Natural killer cell (primary cell): ENCODE measurements at regions not wholly inside any gene's neighbourhood (a gene's known extent, or its start where the extent isn't known, plus 50 kb on each side); places are given as distances from the start of the nearest gene placed in this dataset.

ENCODE experiments used
- ATAC-seq, 3 donors: fragments of 150-1000 bp in 2 of 3; fragments of 200-7000 bp in 1 of 3; cut with Tn5 transposase; 1 replicate in 1 of 3; 2 replicates in 2 of 3; pipeline ENCODE4 v1.10.0; 2021; ENCODE audit warnings: mild to moderate bottlenecking in 2 of 3, moderate library complexity in 2 of 3
- DNase-seq, 2 donors: peaks; one replicate each; pipeline versions ENCODE4 v3.0.0 to v3.0.0-alpha.2; 2013 to 2021; ENCODE audit warnings: mixed read lengths in 1 of 2
- H3K27ac ChIP-seq: one replicate; pipeline ENCODE4 v1.5.1; 2013; ENCODE audit warnings: mild to moderate bottlenecking, low read length
- H3K27me3 ChIP-seq: one replicate; pipeline ENCODE4 v1.6.1; 2013; ENCODE audit warnings: low read length; ENCODE audit not compliant: control insufficient read depth, insufficient read depth
- H3K36me3 ChIP-seq: one replicate; pipeline ENCODE4 v1.6.1; 2013; ENCODE audit warnings: low read length; ENCODE audit not compliant: control insufficient read depth, insufficient read depth
- H3K4me1 ChIP-seq: one replicate; pipeline ENCODE4 v1.6.1; 2013; ENCODE audit warnings: low read length; ENCODE audit not compliant: control insufficient read depth, insufficient read depth
- H3K4me3 ChIP-seq: one replicate; pipeline ENCODE4 v1.5.1; 2013; ENCODE audit warnings: low read length
- H3K9me3 ChIP-seq: one replicate; pipeline ENCODE4 v1.6.1; 2013; ENCODE audit warnings: low read length; ENCODE audit not compliant: control insufficient read depth, insufficient read depth
- H3K27ac Mint-ChIP-seq, 2 donors: one replicate each; pipeline ENCODE4 v1.8.0; 2022; ENCODE audit warnings: mild to moderate bottlenecking in 2 of 2, mixed read lengths in 2 of 2, moderate library complexity in 1 of 2
- H3K27me3 Mint-ChIP-seq, 2 donors: one replicate each; pipeline ENCODE4 v1.8.0; 2022; ENCODE audit warnings: low read depth in 2 of 2, mixed read lengths in 2 of 2
- H3K36me3 Mint-ChIP-seq: one replicate; pipeline ENCODE4 v1.8.0; 2022; ENCODE audit warnings: mixed read lengths
- H3K4me1 Mint-ChIP-seq, 2 donors: one replicate each; pipeline ENCODE4 v1.8.0; 2022; ENCODE audit warnings: mixed read lengths in 2 of 2
- H3K4me3 Mint-ChIP-seq: one replicate; pipeline ENCODE4 v1.8.0; 2022; ENCODE audit warnings: mild to moderate bottlenecking, moderate library complexity, mixed read lengths
- H3K9me3 Mint-ChIP-seq, 2 donors: one replicate each; pipeline ENCODE4 v1.8.0; 2022; ENCODE audit warnings: mixed read lengths in 2 of 2
- CTCF ChIP-seq: fragments of 200-600 bp; IDR thresholded peaks from one replicate; pipeline ENCODE4 v1.8.0; 2022; ENCODE audit warnings: antibody characterized with exemption
- WGBS: methylation state at CpG from one replicate; pipeline ENCODE4 v1.1.7; 2013; ENCODE audit warnings: missing lambda C conversion rate; ENCODE audit not compliant: insufficient coverage; 5-methylcytosine and 5-hydroxymethylcytosine counted together
- intact Hi-C: fragments of 100-400 bp; cut with micrococcal nuclease; formaldehyde crosslinking; loops from one replicate; pipeline ENCODE4 v1.14.2; 2022

- Mint-ChIP-seq H3K27ac (no peak overlapping the region), H3K27me3 (peaks cover 6 to 8% of the 10 kb centered on the region in 2 donors), H3K4me1 (peaks cover 0 to 7% of the 10 kb centered on the region in 2 donors), H3K9me3 (no peaks in the 10 kb centered on the region), H3K4me3 (no peak overlapping the region), H3K36me3 (no peaks in the 10 kb centered on the region)
- TF ChIP-seq CTCF = no peak
- Histone ChIP-seq H3K4me3 (no peak overlapping the region), H3K27me3 (peaks cover 3% of the 10 kb centered on the region), H3K4me1 (peaks cover 5% of the 10 kb centered on the region), H3K27ac (no peak overlapping the region), H3K36me3 (no peaks in the 10 kb centered on the region), H3K9me3 (peaks cover 6% of the 10 kb centered on the region)
- WGBS = 95% methylated on average over 10 of the region's 11 CpGs
- ATAC-seq (no peak), DNase-seq (no peak)
- intact Hi-C loops = loop anchor here (5.0 kb wide), 1 partner anchor 330 kb away; no protein-coding TSS in a partner anchor
These were observed 109.6 kb downstream of the SIK1 start for GRCh38 chr21:43317254-43317748.

- H3K27me3 ChIP-seq = peaks cover 3% of the 10 kb centered on the region
- intact Hi-C loops = loop anchor here (5.0 kb wide), 1 partner anchor 331 kb away; no protein-coding TSS in a partner anchor
- peaks cover 0 to 7% of the 10 kb centered on the region in 2 donors for H3K4me1 Mint-ChIP-seq
- ATAC-seq (no peak), DNase-seq (no peak)
- no peaks in the 10 kb centered on the region for H3K9me3 Mint-ChIP-seq
- WGBS = 91% methylated on average over 19 of the region's 19 CpGs
- no peak overlapping the region for H3K4me3 ChIP-seq
- peak overlapping the region in 1 of 2 donors; percentile 75 for H3K27ac Mint-ChIP-seq
- no peak for TF ChIP-seq CTCF
- no peaks in the 10 kb centered on the region for H3K36me3 Mint-ChIP-seq
- H3K4me3 Mint-ChIP-seq = no peak overlapping the region
- peaks cover 6 to 8% of the 10 kb centered on the region in 2 donors for H3K27me3 Mint-ChIP-seq
- H3K4me1 ChIP-seq = peaks cover 5% of the 10 kb centered on the region
- H3K27ac ChIP-seq = no peak overlapping the region
- peaks cover 6% of the 10 kb centered on the region for H3K9me3 ChIP-seq
- H3K36me3 ChIP-seq = no peaks in the 10 kb centered on the region
These were observed 110.6 kb downstream of the SIK1 start for GRCh38 chr21:43316156-43316845.

- no peak overlapping the region for H3K4me3 Mint-ChIP-seq
- DNase-seq (peak in 1 of 2 donors; percentile 56), ATAC-seq (peak in 2 of 3 donors; percentile 84 to 88)
- Histone ChIP-seq H3K9me3 (peaks cover 6% of the 10 kb centered on the region), H3K27me3 (peaks cover 3% of the 10 kb centered on the region), H3K4me3 (no peak overlapping the region), H3K27ac (no peak overlapping the region), H3K36me3 (no peaks in the 10 kb centered on the region), H3K4me1 (peaks cover 5% of the 10 kb centered on the region)
- no peaks in the 10 kb centered on the region for H3K36me3 Mint-ChIP-seq
- WGBS = 59% methylated on average over 26 of the region's 27 CpGs
- peak overlapping the region in 1 of 2 donors; percentile 75 for H3K27ac Mint-ChIP-seq
- peak; percentile 25 for TF ChIP-seq CTCF
- peaks cover 6 to 8% of the 10 kb centered on the region in 2 donors for H3K27me3 Mint-ChIP-seq
- H3K4me1 Mint-ChIP-seq = peaks cover 0 to 7% of the 10 kb centered on the region in 2 donors
- H3K9me3 Mint-ChIP-seq = no peaks in the 10 kb centered on the region
- intact Hi-C loops = loop anchor here (5.0 kb wide), 1 partner anchor 332 kb away; no protein-coding TSS in a partner anchor
These were observed 111.4 kb downstream of the SIK1 start for GRCh38 chr21:43315244-43316137.
